Lower lobe of right lung (tissue), 2 donors: ENCODE measurements at regions not wholly inside any gene's neighbourhood (a gene's known extent, or its start where the extent isn't known, plus 50 kb on each side); places are given as distances from the start of the nearest gene placed in this dataset.

Source experiments
- ATAC-seq, 2 donors: fragments of 200-7000 bp; cut with Tn5 transposase; one replicate each; pipeline ENCODE4 v1.9.1; 2020 to 2022; ENCODE audit warnings: mild to moderate bottlenecking in 2 of 2, moderate library complexity in 2 of 2
- DNase-seq: peaks from one replicate; pipeline ENCODE4 v3.0.0-alpha.2; 2020
- H3K27ac ChIP-seq: fragments of 200-600 bp; one replicate; pipeline ENCODE4 v1.8.0; 2022
- H3K27me3 ChIP-seq: fragments of 200-600 bp; one replicate; pipeline ENCODE4 v1.8.0; 2022; ENCODE audit warnings: low read depth
- H3K36me3 ChIP-seq: fragments of 200-600 bp; one replicate; pipeline ENCODE4 v1.8.0; 2022; ENCODE audit warnings: mild to moderate bottlenecking
- H3K4me1 ChIP-seq: fragments of 200-600 bp; one replicate; pipeline ENCODE4 v1.8.0; 2022
- H3K4me3 ChIP-seq: fragments of 200-600 bp; one replicate; pipeline ENCODE4 v1.8.0; 2022; ENCODE audit warnings: mild to moderate bottlenecking
- H3K9me3 ChIP-seq: fragments of 200-600 bp; one replicate; pipeline ENCODE4 v1.8.0; 2022
- CTCF ChIP-seq: fragments of 200-600 bp; IDR thresholded peaks from one replicate; pipeline ENCODE4 v1.8.0; 2022; ENCODE audit warnings: antibody characterized with exemption, mild to moderate bottlenecking
- intact Hi-C: fragments of 100-400 bp; cut with DNase I; formaldehyde crosslinking; loops from one replicate; pipeline ENCODE4 v1.11.0; 2022
- donor health status: DM: no; HTN: yes; CAD: no; lungs with severe emphysema.

- Histone ChIP-seq H3K9me3 (no peaks in the 10 kb centered on the region), H3K36me3 (no peaks in the 10 kb centered on the region), H3K4me3 (no peak overlapping the region), H3K27me3 (no peaks in the 10 kb centered on the region), H3K27ac (no peak overlapping the region), H3K4me1 (no peaks in the 10 kb centered on the region)
- DNase-seq, result no peak
- TF ChIP-seq CTCF, result no peak
- intact Hi-C loops, result no loop called here
- no peak for ATAC-seq
These were observed 986.5 kb downstream of the CDH18 start for GRCh38 chr5:19001539-19001938.

- no peaks in the 10 kb centered on the region for H3K4me1 ChIP-seq
- intact Hi-C loops, result no loop called here
- no peaks in the 10 kb centered on the region for H3K27me3 ChIP-seq
- H3K9me3 ChIP-seq, result no peaks in the 10 kb centered on the region
- H3K4me3 ChIP-seq, result no peak overlapping the region
- H3K36me3 ChIP-seq, result no peaks in the 10 kb centered on the region
- TF ChIP-seq CTCF, result no peak
- no peak overlapping the region for H3K27ac ChIP-seq
- DNase-seq (no peak), ATAC-seq (no peak)
These were observed 985.9 kb downstream of the CDH18 start for GRCh38 chr5:19002111-19002510.

DNA sequence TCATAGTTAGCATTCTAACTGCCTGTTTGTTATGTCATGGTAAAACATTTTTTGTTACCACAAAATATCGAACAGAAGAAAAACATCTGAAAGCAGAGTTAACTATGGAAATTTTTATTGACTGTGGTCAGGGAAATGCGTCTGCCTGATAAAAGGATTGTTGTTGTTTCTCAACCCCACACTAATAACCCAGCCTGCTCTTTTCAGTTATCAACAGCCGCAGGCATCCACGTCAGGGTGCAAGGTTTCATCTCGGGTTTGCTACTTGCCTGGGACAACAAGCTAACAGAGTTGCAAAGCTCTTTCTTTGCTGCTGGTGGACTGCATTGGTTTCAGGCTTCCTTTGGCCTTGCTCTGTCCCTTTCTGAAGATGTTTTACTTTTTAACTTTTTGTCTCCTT lies 969.2 kb downstream of the CDH18 start:
- ATAC-seq (no peak), DNase-seq (no peak)
- Histone ChIP-seq H3K36me3 (no peaks in the 10 kb centered on the region), H3K4me3 (no peak overlapping the region), H3K27me3 (no peaks in the 10 kb centered on the region), H3K4me1 (no peaks in the 10 kb centered on the region), H3K27ac (no peak overlapping the region), H3K9me3 (no peaks in the 10 kb centered on the region)
- TF ChIP-seq CTCF, result no peak
- intact Hi-C loops, result no loop called here

GRCh38 chr5:19031491-19031890 lies 956.5 kb downstream of the CDH18 start:
- intact Hi-C loops, result no loop called here

GRCh38 chr5:19035816-19036215 lies 952.2 kb downstream of the CDH18 start:
- no peaks in the 10 kb centered on the region for H3K36me3 ChIP-seq
- intact Hi-C loops, result no loop called here
- ATAC-seq (no peak), DNase-seq (no peak)
- H3K4me1 ChIP-seq, result no peaks in the 10 kb centered on the region
- no peak for TF ChIP-seq CTCF
- H3K27me3 ChIP-seq, result no peaks in the 10 kb centered on the region
- H3K27ac ChIP-seq, result no peak overlapping the region
- H3K4me3 ChIP-seq, result no peak overlapping the region
- H3K9me3 ChIP-seq, result no peaks in the 10 kb centered on the region

More at GRCh38 chr5:19031491-19031890, 956.5 kb downstream of the CDH18 start:
- H3K27me3 ChIP-seq, result no peaks in the 10 kb centered on the region
- no peaks in the 10 kb centered on the region for H3K36me3 ChIP-seq
- no peak for TF ChIP-seq CTCF
- H3K4me1 ChIP-seq, result no peaks in the 10 kb centered on the region
- no peak for ATAC-seq
- DNase-seq, result no peak
- H3K27ac ChIP-seq, result no peak overlapping the region
- no peaks in the 10 kb centered on the region for H3K9me3 ChIP-seq
- H3K4me3 ChIP-seq, result no peak overlapping the region

DNA sequence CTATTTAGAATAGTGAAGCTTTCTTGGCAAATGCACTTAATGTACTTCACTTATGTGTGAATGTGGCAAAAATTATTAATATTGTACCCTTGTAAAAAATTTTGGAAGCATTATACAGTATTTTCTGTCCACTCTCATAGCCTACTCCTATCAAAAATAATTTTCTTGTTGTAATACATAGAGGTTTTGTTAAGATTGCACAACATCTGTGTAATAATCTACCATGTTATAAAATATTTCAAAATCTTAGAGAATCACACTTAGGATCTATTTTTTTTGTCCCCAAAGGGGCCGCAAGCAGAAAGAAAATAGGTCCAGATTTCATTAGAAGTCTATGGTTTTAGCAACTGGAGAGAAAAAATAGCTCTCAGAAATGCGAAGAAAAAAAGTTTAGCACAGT lies 945.9 kb downstream of the CDH18 start:
- intact Hi-C loops, result no loop called here
- Histone ChIP-seq H3K36me3 (no peaks in the 10 kb centered on the region), H3K27ac (no peak overlapping the region), H3K27me3 (no peaks in the 10 kb centered on the region), H3K4me3 (no peak overlapping the region), H3K9me3 (no peaks in the 10 kb centered on the region), H3K4me1 (no peaks in the 10 kb centered on the region)
- no peak for TF ChIP-seq CTCF
- DNase-seq (no peak), ATAC-seq (no peak)
